H7 (cell line): ENCODE measurements at regions not wholly inside any gene's neighbourhood (a gene's known extent, or its start where the extent isn't known, plus 50 kb on each side); places are given as distances from the start of the nearest gene placed in this dataset.
"Not testable (repeated sequence)": the region's sequence is repeated elsewhere in the genome, so short reads cannot be mapped to it uniquely, and the experiment has no call there.

Experiments used
- DNase-seq: peaks from one replicate; pipeline ENCODE4 v3.0.0; 2012
- H3K27me3 ChIP-seq: 2 replicates; pipeline ENCODE4 v1.6.0; 2011; ENCODE audit warnings: mild to moderate bottlenecking, low read length; ENCODE audit not compliant: control insufficient read depth, insufficient read depth
- H3K36me3 ChIP-seq: replicated peaks from 2 replicates; pipeline ENCODE4 v1.5.1; 2011; ENCODE audit warnings: low read length; ENCODE audit not compliant: control insufficient read depth, insufficient read depth
- H3K4me3 ChIP-seq: 2 replicates; pipeline ENCODE4 v1.5.1; 2011; ENCODE audit warnings: low read depth, mild to moderate bottlenecking, control low read depth, low read length, moderate library complexity; ENCODE audit not compliant: insufficient read depth

GRCh38 chr11:97092823-97093222 is 703.0 kb downstream of the JRKL start:
- Histone ChIP-seq H3K4me3 (no peak overlapping the region), H3K27me3 (no peaks in the 10 kb centered on the region), H3K36me3 (no peaks in the 10 kb centered on the region)
- DNase-seq: no peak

- DNase-seq, H3K27me3 ChIP-seq, H3K4me3 ChIP-seq, H3K36me3 ChIP-seq: not testable (repeated sequence)
Measured at GRCh38 chr11:97102180-97102579, 712.4 kb downstream of the JRKL start.

- no peaks in the 10 kb centered on the region for H3K36me3 ChIP-seq
- no peaks in the 10 kb centered on the region for H3K27me3 ChIP-seq
- no peak for DNase-seq
- H3K4me3 ChIP-seq: no peak overlapping the region
Measured at GRCh38 chr11:97107604-97108003, 717.8 kb downstream of the JRKL start.

- no peaks in the 10 kb centered on the region for H3K27me3 ChIP-seq
- no peaks in the 10 kb centered on the region for H3K36me3 ChIP-seq
- H3K4me3 ChIP-seq: no peak overlapping the region
- no peak for DNase-seq
Measured at GRCh38 chr11:97109078-97109477, 719.3 kb downstream of the JRKL start.

- no peak for DNase-seq
- Histone ChIP-seq H3K27me3 (no peaks in the 10 kb centered on the region), H3K4me3 (no peak overlapping the region), H3K36me3 (no peaks in the 10 kb centered on the region)
Measured at GRCh38 chr11:97110376-97110775, 720.6 kb downstream of the JRKL start.

GRCh38 chr11:97111559-97111958 is 721.7 kb downstream of the JRKL start:
- H3K4me3 ChIP-seq: no peak overlapping the region
- H3K27me3 ChIP-seq: no peaks in the 10 kb centered on the region
- no peak for DNase-seq
- H3K36me3 ChIP-seq: no peaks in the 10 kb centered on the region

GRCh38 chr11:97118614-97119200 is 728.9 kb downstream of the JRKL start:
- Histone ChIP-seq H3K4me3 (no peak overlapping the region), H3K36me3 (no peaks in the 10 kb centered on the region), H3K27me3 (no peaks in the 10 kb centered on the region)
- no peak for DNase-seq

- DNase-seq: no peak
- Histone ChIP-seq H3K36me3 (no peaks in the 10 kb centered on the region), H3K27me3 (no peaks in the 10 kb centered on the region), H3K4me3 (no peak overlapping the region)
Measured at GRCh38 chr11:97123237-97123636, 733.4 kb downstream of the JRKL start.

GRCh38 chr11:97136067-97136466 is 746.3 kb downstream of the JRKL start:
- Histone ChIP-seq H3K4me3 (no peak overlapping the region), H3K36me3 (no peaks in the 10 kb centered on the region), H3K27me3 (no peaks in the 10 kb centered on the region)
- no peak for DNase-seq

- Histone ChIP-seq H3K36me3 (no peaks in the 10 kb centered on the region), H3K4me3 (no peak overlapping the region), H3K27me3 (no peaks in the 10 kb centered on the region)
- DNase-seq: no peak
Measured at GRCh38 chr11:97140885-97141494, 751.2 kb downstream of the JRKL start.

- no peak for DNase-seq
- Histone ChIP-seq H3K36me3 (no peaks in the 10 kb centered on the region), H3K4me3 (no peak overlapping the region), H3K27me3 (no peaks in the 10 kb centered on the region)
Measured at GRCh38 chr11:97143463-97143862, 753.6 kb downstream of the JRKL start.

- no peak for DNase-seq
- no peak overlapping the region for H3K4me3 ChIP-seq
- no peaks in the 10 kb centered on the region for H3K36me3 ChIP-seq
- H3K27me3 ChIP-seq: no peaks in the 10 kb centered on the region
Measured at GRCh38 chr11:97149741-97150140, 759.9 kb downstream of the JRKL start.

GRCh38 chr11:97157221-97157740 is 767.5 kb downstream of the JRKL start:
- no peak overlapping the region for H3K4me3 ChIP-seq
- no peaks in the 10 kb centered on the region for H3K36me3 ChIP-seq
- no peak for DNase-seq
- no peaks in the 10 kb centered on the region for H3K27me3 ChIP-seq

- H3K36me3 ChIP-seq: no peaks in the 10 kb centered on the region
- H3K27me3 ChIP-seq: no peaks in the 10 kb centered on the region
- no peak overlapping the region for H3K4me3 ChIP-seq
- no peak for DNase-seq
Measured at GRCh38 chr11:97158243-97158642, 768.4 kb downstream of the JRKL start.

- DNase-seq: no peak
- Histone ChIP-seq H3K4me3 (no peak overlapping the region), H3K27me3 (no peaks in the 10 kb centered on the region), H3K36me3 (no peaks in the 10 kb centered on the region)
Measured at GRCh38 chr11:97163631-97164191, 773.9 kb downstream of the JRKL start.
